Suprapubic skin (tissue), 4 donors: ENCODE measurements at regions not wholly inside any gene's neighbourhood (a gene's known extent, or its start where the extent isn't known, plus 50 kb on each side); places are given as distances from the start of the nearest gene placed in this dataset.
A peak's percentile ranks its signal among the peaks of the same experiment; 100 is the strongest.
"Not testable (repeated sequence)": the region's sequence is repeated elsewhere in the genome, so short reads cannot be mapped to it uniquely, and the experiment has no call there.

Experiments
- DNase-seq, 2 donors: peaks; one replicate each; pipeline ENCODE4 v3.0.0-alpha.2; 2019; ENCODE audit warnings: low spot score in 2 of 2
- H3K27ac ChIP-seq: fragments of 200-600 bp; sonication (generic); one replicate; pipeline ENCODE4 v1.5.1; 2019
- H3K27me3 ChIP-seq: fragments of 200-600 bp; sonication (generic); one replicate; pipeline ENCODE4 v1.5.1; 2019
- H3K36me3 ChIP-seq: fragments of 200-600 bp; sonication (generic); one replicate; pipeline ENCODE4 v1.5.1; 2019
- H3K4me1 ChIP-seq: fragments of 200-600 bp; sonication (generic); one replicate; pipeline ENCODE4 v1.5.1; 2019
- H3K4me3 ChIP-seq: fragments of 200-600 bp; sonication (generic); one replicate; pipeline ENCODE4 v1.5.1; 2019; ENCODE audit warnings: mild to moderate bottlenecking
- H3K9me3 ChIP-seq: fragments of 200-600 bp; sonication (generic); one replicate; pipeline ENCODE4 v1.5.1; 2019
- CTCF ChIP-seq, 2 donors: fragments of 200-600 bp in 1 of 2; fragments of 450-650 bp in 1 of 2; sonication (generic) in 1 of 2; IDR thresholded peaks; one replicate each; pipeline ENCODE4 v1.5.1; 2016 to 2019; ENCODE audit warnings: antibody characterized with exemption in 2 of 2, mild to moderate bottlenecking in 1 of 2, moderate library complexity in 1 of 2
- EP300 ChIP-seq: sonication (generic); formaldehyde crosslinking; IDR thresholded peaks from one replicate; pipeline ENCODE4 v1.6.1; 2017; ENCODE audit warnings: antibody characterized with exemption
- POLR2A ChIP-seq, 2 donors: fragments of 450-650 bp; IDR thresholded peaks; one replicate each; pipeline ENCODE4 v1.6.1; 2017; ENCODE audit warnings: antibody characterized with exemption in 2 of 2, mild to moderate bottlenecking in 2 of 2, moderate library complexity in 2 of 2
- POLR2AphosphoS5 ChIP-seq, 3 donors: sonication (generic); formaldehyde crosslinking; IDR thresholded peaks; one replicate each; pipeline ENCODE4 v1.6.1; 2017; ENCODE audit warnings: antibody characterized with exemption in 3 of 3
- WGBS: methylation state at CpG from one replicate; pipeline ENCODE4 v1.1.5; 2018; 5-methylcytosine and 5-hydroxymethylcytosine counted together

GRCh38 chr4:27075603-27076002 is 215.0 kb downstream of the STIM2 start:
- H3K27ac ChIP-seq, H3K4me1 ChIP-seq, H3K27me3 ChIP-seq, H3K9me3 ChIP-seq, H3K4me3 ChIP-seq, DNase-seq, H3K36me3 ChIP-seq: not testable (repeated sequence)
- WGBS = 88% methylated on average over 5 of the region's 15 CpGs

- no peaks in the 10 kb centered on the region for H3K36me3 ChIP-seq
- no peak for TF ChIP-seq CTCF (IDR thresholded peaks at IDR 0.05)
- TF ChIP-seq POLR2A (IDR thresholded peaks at IDR 0.05) = no peak
- no peak for TF ChIP-seq EP300
- TF ChIP-seq POLR2AphosphoS5 (IDR thresholded peaks at IDR 0.05) = no peak
- no peaks in the 10 kb centered on the region for H3K9me3 ChIP-seq
- H3K27ac ChIP-seq = no peak overlapping the region
- DNase-seq = no peak
- no peaks in the 10 kb centered on the region for H3K4me1 ChIP-seq
- 49% methylated on average over 4 of the region's 4 CpGs for WGBS
- no peak overlapping the region for H3K4me3 ChIP-seq
- no peaks in the 10 kb centered on the region for H3K27me3 ChIP-seq
Observed at GRCh38 chr4:27078934-27079455, 218.4 kb downstream of the STIM2 start.

GRCh38 chr4:27081675-27082586 is 221.3 kb downstream of the STIM2 start:
- H3K9me3 ChIP-seq = no peaks in the 10 kb centered on the region
- peaks cover 20% of the 10 kb centered on the region for H3K27me3 ChIP-seq
- peaks cover 15% of the 10 kb centered on the region for H3K4me1 ChIP-seq
- 50% methylated on average over 6 of the region's 6 CpGs for WGBS
- H3K4me3 ChIP-seq = no peak overlapping the region
- TF ChIP-seq CTCF (IDR thresholded peaks at IDR 0.05) = no peak
- TF ChIP-seq EP300 = no peak
- no peak for TF ChIP-seq POLR2A (IDR thresholded peaks at IDR 0.05)
- H3K27ac ChIP-seq = no peak overlapping the region
- no peak for DNase-seq
- H3K36me3 ChIP-seq = no peaks in the 10 kb centered on the region

- no peak overlapping the region for H3K4me3 ChIP-seq
- H3K27ac ChIP-seq = no peak overlapping the region
- H3K36me3 ChIP-seq = no peaks in the 10 kb centered on the region
- peaks cover 15% of the 10 kb centered on the region for H3K4me1 ChIP-seq
- no peaks in the 10 kb centered on the region for H3K9me3 ChIP-seq
- DNase-seq = no peak
- WGBS = 79% methylated on average over 4 of the region's 4 CpGs
- TF ChIP-seq POLR2AphosphoS5 (IDR thresholded peaks at IDR 0.05) (no peak), EP300 (no peak), CTCF (IDR thresholded peaks at IDR 0.05) (no peak), POLR2A (IDR thresholded peaks at IDR 0.05) (no peak)
- peaks cover 20% of the 10 kb centered on the region for H3K27me3 ChIP-seq
Observed at GRCh38 chr4:27082776-27083175, 222.1 kb downstream of the STIM2 start.

- Histone ChIP-seq H3K36me3 (no peaks in the 10 kb centered on the region), H3K9me3 (no peaks in the 10 kb centered on the region), H3K4me1 (peaks cover 15% of the 10 kb centered on the region), H3K27me3 (peaks cover 24% of the 10 kb centered on the region), H3K4me3 (peak overlapping the region; percentile 28), H3K27ac (no peak overlapping the region)
- no peak for DNase-seq
- WGBS = 4% methylated on average over 33 of the region's 33 CpGs
- TF ChIP-seq POLR2AphosphoS5 (IDR thresholded peaks at IDR 0.05) (no peak), POLR2A (IDR thresholded peaks at IDR 0.05) (no peak), EP300 (no peak), CTCF (IDR thresholded peaks at IDR 0.05) (no peak)
Observed at GRCh38 chr4:27084685-27085361, 224.2 kb downstream of the STIM2 start.
